Brain microvascular endothelial cell (primary cell): ENCODE measurements at regions not wholly inside any gene's neighbourhood (a gene's known extent, or its start where the extent isn't known, plus 50 kb on each side); places are given as distances from the start of the nearest gene placed in this dataset.
A peak's percentile ranks its signal among the peaks of the same experiment; 100 is the strongest.

Experiments
- DNase-seq: peaks from one replicate; pipeline ENCODE4 v3.0.0-alpha.2; 2020
- H3K27ac ChIP-seq: fragments of 250-450 bp; sonication (Bioruptor Pico); 2 replicates; pipeline ENCODE4 v1.5.1; 2020; ENCODE audit warnings: mild to moderate bottlenecking, moderate library complexity
- H3K27me3 ChIP-seq: fragments of 250-450 bp; sonication (Bioruptor Pico); replicated peaks from 2 replicates; pipeline ENCODE4 v1.5.1; 2020; ENCODE audit warnings: mild to moderate bottlenecking
- H3K36me3 ChIP-seq: fragments of 250-450 bp; sonication (Bioruptor Pico); replicated peaks from 2 replicates; pipeline ENCODE4 v1.5.1; 2020; ENCODE audit warnings: mild to moderate bottlenecking
- H3K4me3 ChIP-seq: 2 replicates; pipeline ENCODE4 v1.5.1; 2011; ENCODE audit warnings: low read depth, mild to moderate bottlenecking, control low read depth, low read length, moderate library complexity
- CTCF ChIP-seq: IDR thresholded peaks from 2 replicates; pipeline ENCODE4 v1.5.1; 2011; ENCODE audit warnings: low read depth, mild to moderate bottlenecking, moderate library complexity, low read length, control low read depth, inconsistent platforms; ENCODE audit errors: missing control alignments
- in situ Hi-C: cut with HindIII; loops from 2 replicates; pipeline ENCODE4 v1.10.0; 2017; ENCODE audit warnings: low sequenced_read_pairs, low pct_ligation_motif_present

- no peak for DNase-seq
- H3K27ac ChIP-seq, result no peak overlapping the region
- H3K36me3 ChIP-seq, result no peaks in the 10 kb centered on the region
- H3K4me3 ChIP-seq, result no peak overlapping the region
- in situ Hi-C loops, result no loop called here
- TF ChIP-seq CTCF, result no peak
- no peaks in the 10 kb centered on the region for H3K27me3 ChIP-seq
Observed at GRCh38 chr3:80238606-80239005, 470.8 kb upstream of the ROBO1 start.

GRCh38 chr3:80238152-80238551 lies 470.4 kb upstream of the ROBO1 start:
- no peak for TF ChIP-seq CTCF
- Histone ChIP-seq H3K27me3 (no peaks in the 10 kb centered on the region), H3K27ac (no peak overlapping the region), H3K4me3 (no peak overlapping the region), H3K36me3 (no peaks in the 10 kb centered on the region)
- no peak for DNase-seq
- in situ Hi-C loops, result no loop called here

- no peak overlapping the region for H3K27ac ChIP-seq
- no peak for DNase-seq
- in situ Hi-C loops, result no loop called here
Observed at GRCh38 chr3:80234706-80235105, 466.9 kb upstream of the ROBO1 start.

GRCh38 chr3:80233576-80233975 lies 465.8 kb upstream of the ROBO1 start:
- in situ Hi-C loops, result no loop called here
- Histone ChIP-seq H3K27ac (no peak overlapping the region), H3K4me3 (no peak overlapping the region), H3K27me3 (no peaks in the 10 kb centered on the region), H3K36me3 (no peaks in the 10 kb centered on the region)
- no peak for DNase-seq
- no peak for TF ChIP-seq CTCF

More at GRCh38 chr3:80234706-80235105, 466.9 kb upstream of the ROBO1 start:
- Histone ChIP-seq H3K36me3 (no peaks in the 10 kb centered on the region), H3K27me3 (no peaks in the 10 kb centered on the region), H3K4me3 (no peak overlapping the region)
- no peak for TF ChIP-seq CTCF

- H3K27ac ChIP-seq, result peak overlapping the region; percentile 70
- in situ Hi-C loops, result no loop called here
- no peak for TF ChIP-seq CTCF
- H3K4me3 ChIP-seq, result no peak overlapping the region
- H3K36me3 ChIP-seq, result no peaks in the 10 kb centered on the region
- peak; percentile 97 for DNase-seq
- H3K27me3 ChIP-seq, result no peaks in the 10 kb centered on the region
Observed at GRCh38 chr3:80232760-80233159, 465.0 kb upstream of the ROBO1 start.

GRCh38 chr3:80230962-80231361 lies 463.2 kb upstream of the ROBO1 start:
- DNase-seq, result no peak
- Histone ChIP-seq H3K27me3 (no peaks in the 10 kb centered on the region), H3K27ac (no peak overlapping the region), H3K36me3 (no peaks in the 10 kb centered on the region), H3K4me3 (no peak overlapping the region)
- in situ Hi-C loops, result no loop called here
- no peak for TF ChIP-seq CTCF
